Fibroblast of the aortic adventitia (primary cell): ENCODE measurements at regions not wholly inside any gene's neighbourhood (a gene's known extent, or its start where the extent isn't known, plus 50 kb on each side); places are given as distances from the start of the nearest gene placed in this dataset.

ENCODE experiments used
- DNase-seq: peaks from one replicate; pipeline ENCODE4 v3.0.0-alpha.2; 2010; ENCODE audit warnings: low read depth
- H3K4me3 ChIP-seq: 2 replicates; pipeline ENCODE4 v1.5.1; 2011; ENCODE audit warnings: low read depth, mild to moderate bottlenecking, control low read depth, low read length, moderate library complexity
- CTCF ChIP-seq: IDR thresholded peaks from 2 replicates; pipeline ENCODE4 v1.5.1; 2011; ENCODE audit warnings: mild to moderate bottlenecking, low read length, control low read depth, inconsistent platforms; ENCODE audit not compliant: insufficient read depth

- no peak overlapping the region for H3K4me3 ChIP-seq
- no peak for TF ChIP-seq CTCF
- no peak for DNase-seq
These were observed 82.6 kb downstream of the DHCR7 start for GRCh38 chr11:71365626-71366025.

- DNase-seq = no peak
- no peak for TF ChIP-seq CTCF
- no peak overlapping the region for H3K4me3 ChIP-seq
These were observed 83.4 kb downstream of the DHCR7 start for GRCh38 chr11:71364806-71365205.

- TF ChIP-seq CTCF = no peak
- no peak overlapping the region for H3K4me3 ChIP-seq
- no peak for DNase-seq
These were observed 84.0 kb downstream of the DHCR7 start for GRCh38 chr11:71364176-71364671.

- H3K4me3 ChIP-seq = no peak overlapping the region
- no peak for TF ChIP-seq CTCF
- no peak for DNase-seq
These were observed 84.5 kb downstream of the DHCR7 start for GRCh38 chr11:71363721-71364120.

- no peak for DNase-seq
- no peak overlapping the region for H3K4me3 ChIP-seq
- TF ChIP-seq CTCF = no peak
These were observed 89.1 kb downstream of the DHCR7 start for GRCh38 chr11:71358963-71359567.

GRCh38 chr11:71358122-71358728 lies 90.0 kb downstream of the DHCR7 start:
- DNase-seq = no peak
- TF ChIP-seq CTCF = no peak
- H3K4me3 ChIP-seq = no peak overlapping the region
